Smooth muscle cell (in vitro differentiated cells): ENCODE measurements at regions not wholly inside any gene's neighbourhood (a gene's known extent, or its start where the extent isn't known, plus 50 kb on each side); places are given as distances from the start of the nearest gene placed in this dataset.

Experiments used
- DNase-seq: peaks from one replicate; lab custom pipeline; 2025; ENCODE audit not compliant: unreplicated experiment; lab: John Stamatoyannopoulos, UW
- H2AFZ ChIP-seq: fragments of 200-600 bp; sonication (generic); 2 replicates; pipeline ENCODE4 v1.6.0; 2016; ENCODE audit warnings: antibody characterized with exemption, low read depth, mild to moderate bottlenecking
- H3F3A ChIP-seq: fragments of 200-600 bp; sonication (generic); 2 replicates; pipeline ENCODE4 v1.6.0; 2017; ENCODE audit warnings: antibody characterized with exemption, low read depth
- H3K27ac ChIP-seq: fragments of 200-600 bp; sonication (generic); 2 replicates; pipeline ENCODE4 v1.5.1; 2016; ENCODE audit warnings: low read depth, mild to moderate bottlenecking
- H3K27me3 ChIP-seq: fragments of 200-600 bp; sonication (generic); 2 replicates; pipeline ENCODE4 v1.6.1; 2016; ENCODE audit warnings: low read depth, mild to moderate bottlenecking
- H3K36me3 ChIP-seq: fragments of 200-600 bp; sonication (generic); 2 replicates; pipeline ENCODE4 v1.5.1; 2016; ENCODE audit warnings: low read depth
- H3K4me1 ChIP-seq: fragments of 200-600 bp; sonication (generic); 2 replicates; pipeline ENCODE4 v1.5.1; 2016; ENCODE audit warnings: low read depth
- H3K4me2 ChIP-seq: fragments of 200-600 bp; sonication (generic); 2 replicates; pipeline ENCODE4 v1.6.0; 2016; ENCODE audit warnings: mild to moderate bottlenecking
- H3K4me3 ChIP-seq: fragments of 200-600 bp; sonication (generic); 2 replicates; pipeline ENCODE4 v1.5.1; 2016; ENCODE audit warnings: mild to moderate bottlenecking
- H3K79me2 ChIP-seq: fragments of 200-600 bp; sonication (generic); 2 replicates; pipeline ENCODE4 v1.6.0; 2016; ENCODE audit warnings: low read depth, mild to moderate bottlenecking
- H3K9ac ChIP-seq: fragments of 200-600 bp; sonication (generic); 2 replicates; pipeline ENCODE4 v1.6.0; 2016; ENCODE audit warnings: low read depth
- H3K9me3 ChIP-seq: fragments of 200-600 bp; sonication (generic); replicated peaks from 2 replicates; pipeline ENCODE4 v1.5.1; 2016; ENCODE audit warnings: low read depth
- H4K20me1 ChIP-seq: fragments of 200-600 bp; sonication (generic); 2 replicates; pipeline ENCODE4 v1.6.0; 2016; ENCODE audit warnings: low read depth
- WGBS: methylation state at CpG from one replicate; pipeline ENCODE4 v1.1.7; 2016; ENCODE audit warnings: low lambda C conversion rate; 5-methylcytosine and 5-hydroxymethylcytosine counted together
- TF ChIP-seq, protein P1 (sequence below): fragments of 200-600 bp; sonication (generic); IDR thresholded peaks from 2 replicates; pipeline ENCODE4 v1.5.1; 2017; ENCODE audit warnings: borderline replicate concordance, mild to moderate bottlenecking, antibody characterized with exemption; ENCODE audit not compliant: insufficient read depth, poor library complexity, severe bottlenecking

DNA sequence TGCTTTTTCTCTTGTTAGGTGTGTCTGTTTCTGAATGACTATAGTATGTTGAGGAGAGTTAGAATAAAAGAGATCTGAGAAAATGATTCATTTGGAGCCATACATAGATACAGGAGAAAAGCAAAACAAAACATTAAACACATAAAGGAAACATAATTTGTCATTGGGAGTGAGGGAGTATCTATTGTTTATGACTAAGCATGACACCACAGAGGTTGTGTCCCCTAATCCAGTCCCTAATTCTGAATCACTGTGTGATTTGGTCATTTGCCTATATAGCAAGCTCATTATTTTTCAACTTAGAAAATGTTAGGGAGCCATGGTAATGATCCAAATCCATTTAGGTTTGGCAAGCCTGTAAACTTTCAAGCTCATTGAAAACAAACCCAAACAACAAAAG is 132.3 kb upstream of the BMPER start:
- Histone ChIP-seq H3K79me2 (no peaks in the 10 kb centered on the region), H3K4me3 (no peak overlapping the region), H4K20me1 (no peaks in the 10 kb centered on the region), H3K36me3 (no peaks in the 10 kb centered on the region), H3K27ac (no peak overlapping the region), H3K9me3 (no peaks in the 10 kb centered on the region), H3K27me3 (no peaks in the 10 kb centered on the region), H2AFZ (no peak overlapping the region), H3F3A (no peaks in the 10 kb centered on the region), H3K4me2 (no peak overlapping the region), H3K9ac (no peak overlapping the region), H3K4me1 (no peaks in the 10 kb centered on the region)
- DNase-seq: no peak
- TF ChIP-seq, protein P1, sequence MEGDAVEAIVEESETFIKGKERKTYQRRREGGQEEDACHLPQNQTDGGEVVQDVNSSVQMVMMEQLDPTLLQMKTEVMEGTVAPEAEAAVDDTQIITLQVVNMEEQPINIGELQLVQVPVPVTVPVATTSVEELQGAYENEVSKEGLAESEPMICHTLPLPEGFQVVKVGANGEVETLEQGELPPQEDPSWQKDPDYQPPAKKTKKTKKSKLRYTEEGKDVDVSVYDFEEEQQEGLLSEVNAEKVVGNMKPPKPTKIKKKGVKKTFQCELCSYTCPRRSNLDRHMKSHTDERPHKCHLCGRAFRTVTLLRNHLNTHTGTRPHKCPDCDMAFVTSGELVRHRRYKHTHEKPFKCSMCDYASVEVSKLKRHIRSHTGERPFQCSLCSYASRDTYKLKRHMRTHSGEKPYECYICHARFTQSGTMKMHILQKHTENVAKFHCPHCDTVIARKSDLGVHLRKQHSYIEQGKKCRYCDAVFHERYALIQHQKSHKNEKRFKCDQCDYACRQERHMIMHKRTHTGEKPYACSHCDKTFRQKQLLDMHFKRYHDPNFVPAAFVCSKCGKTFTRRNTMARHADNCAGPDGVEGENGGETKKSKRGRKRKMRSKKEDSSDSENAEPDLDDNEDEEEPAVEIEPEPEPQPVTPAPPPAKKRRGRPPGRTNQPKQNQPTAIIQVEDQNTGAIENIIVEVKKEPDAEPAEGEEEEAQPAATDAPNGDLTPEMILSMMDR: no peak

DNA sequence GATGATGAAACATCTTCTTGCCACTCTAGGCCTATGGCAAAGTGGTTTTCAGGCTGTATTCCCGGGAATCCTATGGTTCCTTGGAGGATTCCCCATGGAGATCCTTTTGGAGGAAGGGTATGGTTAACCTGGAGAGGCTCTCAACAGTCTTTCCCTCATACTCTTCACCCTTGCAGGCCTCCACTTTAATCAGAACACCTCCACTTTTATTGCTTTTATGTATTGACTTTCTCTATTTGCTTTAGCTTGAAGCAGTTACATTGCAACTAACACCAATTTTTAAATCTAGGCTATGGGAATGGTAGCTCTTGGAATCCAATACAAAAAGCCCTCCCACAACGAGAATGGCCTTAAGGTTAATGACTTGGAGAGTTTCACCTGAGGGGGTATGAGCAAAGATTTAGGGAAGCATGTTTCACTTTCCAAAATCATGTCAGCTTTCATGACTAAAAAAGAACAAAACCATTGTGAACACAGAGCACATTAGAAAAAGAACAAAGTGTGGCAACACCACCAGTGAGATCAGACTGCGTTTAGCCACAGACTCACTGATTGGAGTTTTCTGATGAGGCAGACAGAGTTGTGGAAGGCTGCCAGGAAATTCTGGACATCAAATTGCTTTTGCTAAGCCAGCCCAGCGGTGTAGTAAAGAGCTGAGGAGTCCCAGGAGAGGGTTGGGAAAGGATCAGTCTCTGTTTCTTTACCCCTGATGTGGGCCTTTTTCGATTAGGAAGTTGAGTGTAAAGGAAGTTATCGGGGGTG is 130.4 kb upstream of the BMPER start:
- TF ChIP-seq, protein P1: no peak
- Histone ChIP-seq H2AFZ (no peak overlapping the region), H3K4me3 (no peak overlapping the region), H3K36me3 (no peaks in the 10 kb centered on the region), H3K4me1 (no peaks in the 10 kb centered on the region), H3K9ac (no peak overlapping the region), H3K4me2 (no peak overlapping the region), H3K27me3 (no peaks in the 10 kb centered on the region), H3K79me2 (no peaks in the 10 kb centered on the region), H3K9me3 (no peaks in the 10 kb centered on the region), H4K20me1 (no peaks in the 10 kb centered on the region), H3K27ac (no peak overlapping the region), H3F3A (no peaks in the 10 kb centered on the region)
- whole genome bisulfite sequencing: 75% methylated on average over 6 of the region's 6 CpGs
- DNase-seq: no peak

DNA sequence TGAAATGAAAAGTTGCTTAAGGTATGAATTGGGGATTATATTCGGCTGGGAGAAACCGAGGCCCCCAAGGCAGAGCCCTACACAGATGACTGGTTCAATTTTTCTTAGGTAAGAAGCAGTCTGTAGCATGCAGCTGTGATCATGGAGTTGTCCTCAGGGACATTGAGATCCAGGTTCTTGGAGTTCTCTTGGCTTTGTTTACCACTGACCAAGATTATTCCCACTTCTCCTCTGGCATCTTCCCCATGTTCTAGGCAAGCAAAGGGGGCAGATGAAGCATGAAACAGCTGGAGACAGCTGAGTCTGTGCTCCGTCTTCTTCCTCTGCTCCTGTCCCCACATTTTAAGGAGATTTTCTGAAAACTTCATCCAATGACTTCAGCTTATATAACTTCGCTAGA is 129.5 kb upstream of the BMPER start:
- no peaks in the 10 kb centered on the region for H3K9me3 ChIP-seq
- no peak overlapping the region for H3K27ac ChIP-seq
- H3K79me2 ChIP-seq: no peaks in the 10 kb centered on the region
- no peaks in the 10 kb centered on the region for H3F3A ChIP-seq
- H4K20me1 ChIP-seq: no peaks in the 10 kb centered on the region
- WGBS: 92% methylated on average over 4 of the region's 4 CpGs
- H3K4me3 ChIP-seq: no peak overlapping the region
- no peak overlapping the region for H3K9ac ChIP-seq
- no peaks in the 10 kb centered on the region for H3K27me3 ChIP-seq
- H3K4me2 ChIP-seq: no peak overlapping the region
- H2AFZ ChIP-seq: no peak overlapping the region
- DNase-seq: no peak
- TF ChIP-seq, protein P1: no peak
- no peaks in the 10 kb centered on the region for H3K4me1 ChIP-seq
- H3K36me3 ChIP-seq: no peaks in the 10 kb centered on the region

DNA sequence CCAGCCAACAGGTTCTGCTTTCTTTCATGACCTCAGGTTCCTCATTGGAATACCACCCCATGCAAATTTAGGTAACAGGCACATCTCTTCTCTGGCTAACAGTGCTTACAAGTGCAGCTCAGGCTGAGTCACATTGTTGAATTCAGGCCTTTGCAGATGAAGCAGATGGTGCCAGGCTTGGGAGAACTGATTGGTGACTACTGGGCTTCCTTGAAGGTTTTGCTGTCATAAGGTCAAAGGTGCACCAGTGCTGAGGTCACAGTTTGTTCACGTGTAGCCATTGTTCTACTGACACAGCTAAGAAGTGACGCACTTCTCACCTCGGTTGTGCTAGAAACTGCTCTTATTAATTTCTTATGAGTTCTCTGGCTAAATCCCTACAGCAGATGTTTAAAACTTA is 128.6 kb upstream of the BMPER start:
- no peak for DNase-seq
- no peaks in the 10 kb centered on the region for H3K9me3 ChIP-seq
- 63% methylated on average over 3 of the region's 3 CpGs for WGBS

More for the DNA sequence above, 128.6 kb upstream of the BMPER start:
- H3K27ac ChIP-seq: no peak overlapping the region
- no peaks in the 10 kb centered on the region for H3F3A ChIP-seq
- no peak overlapping the region for H3K9ac ChIP-seq
- no peaks in the 10 kb centered on the region for H3K79me2 ChIP-seq
- no peaks in the 10 kb centered on the region for H4K20me1 ChIP-seq
- no peak overlapping the region for H3K4me2 ChIP-seq
- H3K36me3 ChIP-seq: no peaks in the 10 kb centered on the region
- TF ChIP-seq, protein P1: no peak
- no peak overlapping the region for H3K4me3 ChIP-seq
- H2AFZ ChIP-seq: no peak overlapping the region
- no peaks in the 10 kb centered on the region for H3K4me1 ChIP-seq
- H3K27me3 ChIP-seq: no peaks in the 10 kb centered on the region
